Activated CD4-positive, CD25-positive, alpha-beta regulatory T cell treated with anti-CD3 and anti-CD28 coated beads, Interleukin-2, amount 50 U/mL, for 72 hours (primary cell): ENCODE measurements at regions not wholly inside any gene's neighbourhood (a gene's known extent, or its start where the extent isn't known, plus 50 kb on each side); places are given as distances from the start of the nearest gene placed in this dataset.

Experiments used
- DNase-seq: peaks from one replicate; pipeline ENCODE4 v3.0.0; 2021

GRCh38 chr2:8628179-8628865 is 53.5 kb upstream of the ID2 start:
- no peak for DNase-seq

- DNase-seq: no peak
Observed at GRCh38 chr2:8628866-8629209, 53.0 kb upstream of the ID2 start.

DNA sequence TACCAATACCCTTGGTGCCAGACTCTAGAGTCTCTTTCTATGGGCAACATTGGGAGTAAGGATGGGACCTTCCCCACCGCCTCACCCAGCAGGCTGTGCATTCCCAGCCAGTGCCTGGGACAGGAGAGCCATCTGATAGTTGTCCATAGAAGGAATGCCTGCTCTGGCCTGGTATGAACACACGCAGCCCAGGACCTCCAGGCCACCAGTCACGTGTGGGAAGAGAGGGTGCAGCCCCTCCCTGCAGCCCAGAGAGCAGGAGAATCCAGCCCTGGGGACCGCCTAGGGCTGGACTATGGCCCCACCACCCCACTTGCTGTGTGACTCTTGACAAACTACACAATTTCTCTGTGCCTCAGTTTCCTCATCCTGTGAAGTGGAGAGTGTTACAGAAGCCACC is 52.5 kb upstream of the ID2 start:
- DNase-seq: no peak

GRCh38 chr2:8630676-8631464 is 51.0 kb upstream of the ID2 start:
- DNase-seq: no peak

DNA sequence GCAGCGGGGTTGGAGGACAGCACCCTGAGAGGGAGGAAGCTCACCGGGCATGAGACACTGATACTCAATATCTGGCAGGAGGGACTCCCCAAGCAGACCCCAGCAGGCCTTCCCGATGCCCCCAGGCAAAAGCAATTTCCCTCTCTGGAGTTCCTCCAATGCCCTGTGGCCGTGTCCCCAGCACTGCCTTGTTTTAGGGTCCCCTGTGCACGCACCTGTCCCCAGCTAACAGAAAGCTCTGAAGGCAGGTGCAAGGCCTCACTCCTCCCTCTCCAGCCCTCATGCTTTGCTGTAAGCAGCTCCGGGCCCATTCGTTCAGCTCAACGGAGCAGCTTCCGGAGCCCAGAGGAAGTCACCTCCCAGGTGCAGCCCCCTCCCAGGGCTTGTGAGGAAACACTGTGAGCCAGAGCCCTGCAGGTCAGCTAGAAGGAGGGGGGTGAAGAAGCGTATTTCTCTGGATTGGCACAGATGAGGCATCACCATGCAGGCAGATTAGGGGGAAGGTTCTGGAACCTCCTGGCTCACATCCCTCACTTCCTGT is 50.3 kb upstream of the ID2 start:
- no peak for DNase-seq
